Activated CD4-positive, alpha-beta T cell treated with anti-CD3 and anti-CD28 coated beads, Interleukin-2, amount 50 U/mL, for 48 hours (primary cell): ENCODE measurements at regions not wholly inside any gene's neighbourhood (a gene's known extent, or its start where the extent isn't known, plus 50 kb on each side); places are given as distances from the start of the nearest gene placed in this dataset.
A peak's percentile ranks its signal among the peaks of the same experiment; 100 is the strongest.
"Not testable (repeated sequence)": the region's sequence is repeated elsewhere in the genome, so short reads cannot be mapped to it uniquely, and the experiment has no call there.

Experiments
- DNase-seq, 2 experiments: peaks; one replicate each; pipeline ENCODE4 v3.0.0-alpha.2; 2020

DNA sequence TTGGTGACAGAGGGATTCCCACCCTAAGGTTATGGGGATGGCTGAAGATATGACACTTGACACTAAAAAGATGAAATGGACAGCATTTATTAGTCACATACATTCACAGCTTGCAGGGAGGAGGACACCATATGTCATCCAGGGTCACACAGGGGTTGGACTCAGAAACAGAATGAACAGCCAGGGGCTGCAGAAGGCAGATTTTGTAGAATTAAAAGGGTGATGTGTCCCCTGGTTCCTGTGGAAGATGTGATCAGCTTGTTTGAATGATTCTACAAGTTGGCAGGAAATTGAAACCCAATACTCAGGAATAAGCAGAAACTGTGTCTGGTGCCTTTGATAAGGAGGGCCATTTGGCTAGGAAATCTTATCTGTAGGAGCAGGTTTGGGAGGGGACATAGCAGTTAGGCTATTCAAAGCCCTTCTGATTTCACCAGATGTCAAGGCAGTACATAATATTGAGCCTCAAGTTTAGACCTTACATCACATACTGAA lies 102.3 kb upstream of the GRIN3A start:
- DNase-seq = no peak

DNA sequence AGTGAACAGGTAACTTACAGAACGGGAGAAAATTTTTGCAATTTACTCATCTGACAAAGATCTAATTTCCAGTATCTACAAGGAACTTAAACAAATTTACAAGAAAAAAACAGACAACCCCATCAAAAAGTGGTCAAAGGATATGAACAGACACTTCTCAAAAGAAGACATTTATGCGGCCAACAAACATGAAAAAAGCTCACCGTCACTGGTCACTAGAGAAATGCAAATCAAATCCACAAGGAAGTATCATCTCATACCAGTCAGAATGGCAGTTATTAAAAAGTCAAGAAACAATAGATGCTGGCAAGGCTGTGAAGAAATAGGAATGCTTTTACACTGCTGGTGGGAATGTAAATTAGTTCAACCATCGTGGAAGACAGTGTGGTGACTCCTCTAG lies 100.5 kb upstream of the GRIN3A start:
- DNase-seq = not testable (repeated sequence)

DNA sequence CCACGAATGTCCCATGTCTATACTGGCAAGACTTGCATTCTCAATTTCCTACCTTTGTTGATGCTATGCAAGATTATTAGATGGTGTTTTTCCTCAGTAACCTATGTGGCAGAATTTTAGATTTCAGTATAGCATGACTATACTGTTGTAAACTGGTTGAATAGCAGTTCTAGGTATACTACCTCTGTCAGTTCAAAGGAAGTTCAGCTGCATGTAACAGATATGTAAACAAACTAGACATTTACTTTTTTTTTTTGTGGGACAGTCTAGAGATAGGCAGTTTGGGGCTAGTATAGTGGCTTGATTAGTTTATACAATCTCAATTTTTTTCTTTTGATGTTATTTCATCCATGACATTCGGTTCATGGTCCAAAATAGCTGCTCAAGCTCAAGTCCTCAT lies 97.6 kb upstream of the GRIN3A start:
- DNase-seq = no peak

DNA sequence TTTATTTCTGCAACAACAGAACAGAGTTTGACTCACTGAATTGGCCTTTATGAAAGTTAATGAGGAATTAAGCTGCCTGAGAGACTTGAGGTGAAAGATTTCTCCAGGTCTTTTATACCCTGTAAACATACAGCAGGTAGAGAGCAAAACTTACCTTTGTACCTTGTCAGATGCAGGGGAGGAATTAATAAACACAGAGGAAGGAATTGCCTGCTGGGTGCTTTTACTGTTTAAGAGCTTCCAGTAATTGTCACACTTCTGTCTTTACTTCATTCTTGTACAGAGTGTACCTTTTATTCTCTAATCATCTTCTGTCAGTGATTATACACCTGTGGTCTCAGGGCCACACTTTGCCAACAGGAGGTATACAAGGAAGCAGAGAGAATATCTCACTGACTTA lies 94.0 kb upstream of the GRIN3A start:
- DNase-seq = no peak

DNA sequence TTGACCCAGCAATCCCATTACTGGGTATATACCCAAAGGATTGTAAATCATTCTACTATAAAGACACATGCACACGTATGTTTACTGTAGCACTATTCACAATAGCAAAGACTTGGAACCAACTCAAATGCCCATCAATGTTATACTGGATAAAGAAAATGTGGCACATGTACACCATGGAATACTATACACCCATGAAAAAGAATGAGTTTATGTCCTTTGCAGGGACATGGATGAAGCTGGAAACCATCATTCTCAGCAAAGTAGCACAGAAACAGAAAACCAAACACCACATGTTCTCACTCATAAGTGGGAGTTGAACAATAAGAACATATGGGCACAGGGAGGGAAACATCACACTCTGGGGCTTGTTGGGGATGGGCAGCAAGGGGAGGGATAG lies 83.0 kb upstream of the GRIN3A start:
- not testable (repeated sequence) for DNase-seq

DNA sequence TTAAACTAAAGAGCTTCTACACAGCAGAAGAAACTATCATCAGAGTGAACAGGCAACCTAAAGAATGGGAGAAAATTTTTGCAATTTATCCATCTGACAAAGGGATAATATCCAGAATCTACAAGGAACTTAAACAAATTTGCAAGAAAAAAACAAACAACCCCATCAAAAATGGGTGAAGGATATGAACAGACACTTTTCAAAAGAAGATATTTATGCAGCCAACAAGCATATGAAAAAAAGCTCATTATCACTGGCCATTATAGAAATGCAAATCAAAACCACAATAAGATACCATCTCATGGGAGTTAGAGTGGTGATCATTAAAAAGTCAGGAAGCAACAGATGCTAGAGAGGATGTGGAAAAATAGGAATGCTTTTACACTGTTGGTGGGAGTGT lies 82.5 kb upstream of the GRIN3A start:
- not testable (repeated sequence) for DNase-seq

DNA sequence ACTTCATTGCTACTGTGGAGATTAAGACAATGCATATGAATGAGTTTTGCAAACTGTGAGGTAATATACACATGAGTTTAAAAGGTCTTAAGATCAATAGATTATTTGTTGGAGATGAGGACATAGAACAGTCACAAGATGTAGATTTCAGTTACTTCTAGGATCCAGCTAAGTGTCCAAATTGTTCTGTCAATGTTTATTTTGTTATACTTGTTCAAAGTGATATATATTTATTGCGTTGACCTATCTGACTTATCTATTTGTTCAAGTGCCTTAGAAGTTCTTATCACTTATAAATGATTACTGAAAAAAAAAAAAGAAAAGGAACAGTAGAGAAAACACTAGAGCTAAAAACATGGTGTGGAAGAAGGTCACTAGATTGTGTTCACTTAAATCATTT lies 75.6 kb upstream of the GRIN3A start:
- no peak for DNase-seq

DNA sequence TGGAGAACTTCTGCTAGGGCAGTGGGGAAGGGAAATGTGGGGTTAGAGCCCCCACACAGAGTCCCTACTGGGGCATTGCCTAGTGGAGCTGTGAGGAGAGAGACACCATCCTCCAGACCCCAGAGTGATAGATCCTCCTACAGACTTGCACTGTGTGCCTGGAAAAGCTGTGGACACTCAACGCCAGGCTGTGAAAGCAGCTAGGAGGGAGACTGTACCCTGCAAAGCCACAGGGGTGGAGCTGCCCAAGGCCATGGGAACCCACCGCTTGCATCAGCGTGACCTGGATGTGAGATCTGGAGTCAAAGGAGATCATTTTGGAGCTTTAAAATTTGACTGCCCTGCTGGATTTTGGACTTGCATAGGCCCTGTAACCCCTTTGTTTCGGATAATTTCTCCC lies 69.4 kb upstream of the GRIN3A start:
- not testable (repeated sequence) for DNase-seq

DNA sequence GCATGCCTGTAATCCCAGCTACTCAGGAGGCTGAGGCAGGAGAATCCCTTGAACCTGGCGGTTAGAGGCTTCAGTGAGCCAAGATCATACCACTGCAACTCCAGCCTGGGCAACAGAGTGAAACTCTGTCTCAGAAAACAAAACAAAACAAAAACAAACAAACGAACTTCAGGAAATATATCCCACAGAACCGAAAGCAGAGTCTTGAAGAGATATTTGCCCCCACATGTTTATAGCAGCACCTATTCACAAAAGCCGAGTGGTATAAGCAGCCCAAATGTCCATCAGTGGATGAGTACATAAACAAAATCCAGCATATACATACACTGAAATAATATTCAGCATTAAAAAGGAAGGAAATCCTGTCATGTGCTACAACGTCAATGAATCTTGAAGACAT lies 57.6 kb upstream of the GRIN3A start:
- DNase-seq = no peak

DNA sequence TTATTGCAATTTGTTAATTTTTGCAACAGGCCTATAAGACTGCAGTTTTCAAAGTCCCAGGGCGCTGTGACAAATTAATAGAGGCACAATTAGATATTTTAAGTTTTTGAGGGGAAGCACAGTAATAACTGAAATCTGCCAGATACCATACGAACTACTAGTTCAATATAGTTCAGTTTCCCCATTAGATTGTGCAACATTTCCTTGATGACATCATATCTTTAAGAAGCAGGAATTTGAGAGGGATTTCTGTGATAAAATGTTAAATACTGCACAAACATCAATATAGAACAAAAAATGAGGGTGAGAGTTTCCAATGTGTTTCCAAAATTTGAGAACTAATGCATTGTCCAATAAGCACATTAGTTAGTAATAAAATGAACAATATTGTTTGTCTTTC lies 56.7 kb upstream of the GRIN3A start:
- DNase-seq = no peak

DNA sequence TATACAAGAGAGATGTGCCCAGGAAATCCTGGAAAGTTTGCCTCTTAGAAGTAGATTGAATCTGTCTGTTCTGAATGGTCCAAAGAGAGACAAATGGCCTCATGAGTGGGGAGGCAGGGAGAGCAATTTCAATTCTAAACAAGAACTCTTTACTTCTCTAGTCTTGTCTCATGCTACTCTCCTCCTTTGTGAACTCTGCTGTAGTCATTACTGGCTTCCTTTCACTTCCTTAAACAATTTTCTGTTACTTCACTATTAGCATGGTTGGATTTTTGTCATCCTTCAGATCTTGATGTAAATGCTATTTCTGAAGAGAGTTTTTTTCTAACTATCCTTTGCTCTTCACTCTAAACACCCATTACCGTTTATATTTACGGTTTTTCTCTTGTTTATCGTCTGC lies 54.0 kb upstream of the GRIN3A start:
- no peak for DNase-seq

DNA sequence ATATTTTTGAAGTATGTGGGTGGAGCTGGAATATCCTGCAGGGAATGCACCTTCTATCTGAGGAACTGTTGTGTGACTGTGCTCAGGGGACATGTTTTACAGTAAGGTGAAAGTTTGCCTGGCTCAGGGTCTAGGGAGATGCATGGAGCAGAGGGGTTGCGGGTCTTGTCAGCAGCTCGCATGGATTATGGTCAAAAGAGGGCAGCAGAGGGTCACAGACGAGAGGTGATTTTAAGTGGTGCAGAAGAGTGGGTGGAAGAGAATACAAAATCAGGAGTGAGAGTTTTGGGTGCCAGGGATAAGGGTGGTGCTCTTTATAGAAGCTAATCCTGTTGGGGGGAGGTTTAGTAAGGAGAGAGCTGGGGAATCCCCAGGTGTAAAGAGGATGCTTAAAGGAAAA lies 53.5 kb upstream of the GRIN3A start:
- DNase-seq = peak; percentile 11 to 17

DNA sequence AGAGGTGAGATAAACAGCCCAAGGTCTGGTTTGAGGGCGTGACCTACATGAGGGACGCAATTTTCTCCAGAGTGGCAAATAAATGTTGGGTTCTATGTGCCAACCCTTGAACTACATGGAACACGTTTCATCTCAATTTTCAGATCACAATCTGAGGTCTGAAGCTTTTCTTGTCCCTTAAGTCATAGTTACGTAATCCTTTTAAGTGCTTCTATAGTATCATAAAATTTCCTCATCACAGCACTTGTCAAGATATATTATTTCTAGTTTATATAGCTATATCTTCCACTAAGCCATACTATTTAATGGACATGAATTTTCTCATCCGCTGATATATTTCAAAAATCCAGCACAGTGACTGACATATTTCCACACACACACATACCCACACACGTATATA lies 53.1 kb upstream of the GRIN3A start:
- no peak for DNase-seq
